NCI-H146 treated with DMSO at 0.1 percent for 48 hours (cell line): ENCODE measurements at regions not wholly inside any gene's neighbourhood (a gene's known extent, or its start where the extent isn't known, plus 50 kb on each side); places are given as distances from the start of the nearest gene placed in this dataset.
"Not testable (repeated sequence)": the region's sequence is repeated elsewhere in the genome, so short reads cannot be mapped to it uniquely, and the experiment has no call there.

Experiments used
- DNase-seq: peaks from one replicate; lab custom pipeline; 2025; ENCODE audit not compliant: unreplicated experiment; lab: John Stamatoyannopoulos, UW

- DNase-seq: no peak
Measured at GRCh38 chr5:115751176-115751575, 65.3 kb downstream of the CDO1 start.

- DNase-seq: no peak
Measured at GRCh38 chr5:115749016-115749415, 67.4 kb downstream of the CDO1 start.

GRCh38 chr5:115739245-115739644, 77.2 kb downstream of the CDO1 start:
- DNase-seq: not testable (repeated sequence)

- DNase-seq: no peak
Measured at GRCh38 chr5:115738830-115739229, 77.6 kb downstream of the CDO1 start.

GRCh38 chr5:115737452-115737851, 79.0 kb downstream of the CDO1 start:
- no peak for DNase-seq

GRCh38 chr5:115736690-115737005, 79.8 kb downstream of the CDO1 start:
- DNase-seq: no peak

GRCh38 chr5:115736004-115736689, 80.3 kb downstream of the CDO1 start:
- no peak for DNase-seq

GRCh38 chr5:115735108-115735998, 81.1 kb downstream of the CDO1 start:
- DNase-seq: no peak

- no peak for DNase-seq
Measured at GRCh38 chr5:115733607-115734006, 82.9 kb downstream of the CDO1 start.

GRCh38 chr5:115732026-115732425, 84.4 kb downstream of the CDO1 start:
- DNase-seq: no peak

GRCh38 chr5:115725522-115725921, 90.9 kb downstream of the CDO1 start:
- DNase-seq: no peak

GRCh38 chr5:115723220-115723619, 93.2 kb downstream of the CDO1 start:
- DNase-seq: no peak

GRCh38 chr5:115720888-115721287, 95.1 kb upstream of the TMED7 start:
- no peak for DNase-seq

- no peak for DNase-seq
Measured at GRCh38 chr5:115718927-115719326, 93.1 kb upstream of the TMED7 start.

GRCh38 chr5:115713408-115713807, 87.6 kb upstream of the TMED7 start:
- no peak for DNase-seq

- DNase-seq: no peak
Measured at GRCh38 chr5:115709585-115709984, 83.7 kb upstream of the TMED7 start.

GRCh38 chr5:115708819-115709477, 83.1 kb upstream of the TMED7 start:
- no peak for DNase-seq

- no peak for DNase-seq
Measured at GRCh38 chr5:115703514-115703913, 77.7 kb upstream of the TMED7 start.

- no peak for DNase-seq
Measured at GRCh38 chr5:115702025-115702424, 76.2 kb upstream of the TMED7 start.

GRCh38 chr5:115699967-115700366, 74.1 kb upstream of the TMED7 start:
- no peak for DNase-seq

GRCh38 chr5:115696141-115696650, 70.4 kb upstream of the TMED7 start:
- no peak for DNase-seq
